Neuronal stem cell (in vitro differentiated cells): ENCODE measurements at regions not wholly inside any gene's neighbourhood (a gene's known extent, or its start where the extent isn't known, plus 50 kb on each side); places are given as distances from the start of the nearest gene placed in this dataset.

Experiments
- DNase-seq: peaks from one replicate; pipeline ENCODE4 v3.0.0-alpha.2; 2013; ENCODE audit warnings: low spot score
- H2AFZ ChIP-seq: one replicate; pipeline ENCODE4 v1.6.1; 2013; ENCODE audit warnings: mild to moderate bottlenecking, low read length, inconsistent platforms
- H2AK5ac ChIP-seq: 2 replicates; pipeline ENCODE4 v1.6.1; 2013; ENCODE audit warnings: low read depth, mild to moderate bottlenecking, inconsistent platforms, low read length, moderate library complexity, mixed read lengths
- H2BK120ac ChIP-seq: 2 replicates; pipeline ENCODE4 v1.6.1; 2013; ENCODE audit warnings: low read depth, mild to moderate bottlenecking, inconsistent platforms, low read length, moderate library complexity, mixed read lengths
- H2BK12ac ChIP-seq: one replicate; pipeline ENCODE4 v1.6.1; 2013; ENCODE audit warnings: low read length, inconsistent platforms
- H2BK15ac ChIP-seq: 2 replicates; pipeline ENCODE4 v1.6.1; 2013; ENCODE audit warnings: mild to moderate bottlenecking, low read length, inconsistent platforms, mixed read lengths
- H2BK5ac ChIP-seq: one replicate; pipeline ENCODE4 v1.6.1; 2013; ENCODE audit warnings: inconsistent platforms, mild to moderate bottlenecking, low read length, moderate library complexity
- H3K14ac ChIP-seq: one replicate; pipeline ENCODE4 v1.6.1; 2013; ENCODE audit warnings: low read length, inconsistent platforms
- H3K18ac ChIP-seq: 2 replicates; pipeline ENCODE4 v1.6.1; 2013; ENCODE audit warnings: low read length, inconsistent platforms
- H3K23ac ChIP-seq: 2 replicates; pipeline ENCODE4 v1.6.1; 2013; ENCODE audit warnings: low read depth, mild to moderate bottlenecking, mixed read lengths, low read length, inconsistent platforms; ENCODE audit not compliant: poor library complexity
- H3K27ac ChIP-seq: replicated peaks from 3 replicates; pipeline ENCODE4 v1.5.1; 2013; ENCODE audit warnings: low read length, inconsistent platforms
- H3K27me3 ChIP-seq, 3 experiments: 2 replicates each; pipeline ENCODE4 v1.6.1; 2013; ENCODE audit warnings: low read length in 3 of 3, mild to moderate bottlenecking in 2 of 3, inconsistent platforms in 1 of 3, low read depth in 1 of 3, mixed read lengths in 1 of 3, moderate library complexity in 1 of 3; ENCODE audit not compliant: control insufficient read depth in 3 of 3, insufficient read depth in 3 of 3
- H3K36me3 ChIP-seq, 2 donors: replicated peaks in 1 of 2; 2 replicates each; pipeline ENCODE4 v1.6.1; 2013; ENCODE audit warnings: low read length in 2 of 2; ENCODE audit not compliant: control insufficient read depth in 2 of 2, insufficient read depth in 2 of 2
- H3K4ac ChIP-seq: 2 replicates; pipeline ENCODE4 v1.6.1; 2013; ENCODE audit warnings: inconsistent platforms, mild to moderate bottlenecking, low read length, moderate library complexity
- H3K4me1 ChIP-seq, 2 donors: 1 replicate in 1 of 2; 2 replicates in 1 of 2; pipeline ENCODE4 v1.6.1; 2013; ENCODE audit warnings: low read length in 2 of 2, low read depth in 1 of 2; ENCODE audit not compliant: control insufficient read depth in 2 of 2, insufficient read depth in 1 of 2
- H3K4me2 ChIP-seq: one replicate; pipeline ENCODE4 v1.6.1; 2013; ENCODE audit warnings: mild to moderate bottlenecking, low read length, inconsistent platforms; ENCODE audit not compliant: insufficient read depth, poor library complexity, severe bottlenecking
- H3K4me3 ChIP-seq, 2 donors: 2 replicates each; pipeline ENCODE4 v1.5.1; 2013; ENCODE audit warnings: low read length in 2 of 2, mild to moderate bottlenecking in 2 of 2, inconsistent platforms in 1 of 2, moderate library complexity in 1 of 2
- H3K79me1 ChIP-seq: one replicate; pipeline ENCODE4 v1.6.1; 2013; ENCODE audit warnings: low read depth, mild to moderate bottlenecking, inconsistent platforms, low read length, moderate library complexity
- H3K9ac ChIP-seq: one replicate; pipeline ENCODE4 v1.6.1; 2013; ENCODE audit warnings: mild to moderate bottlenecking, low read depth, low read length, inconsistent platforms; ENCODE audit not compliant: poor library complexity
- H3K9me3 ChIP-seq, 2 donors: replicated peaks in 1 of 2; 2 replicates each; pipeline versions ENCODE3 to v1.6.1; 2013; ENCODE audit warnings: low read length in 2 of 2, mild to moderate bottlenecking in 2 of 2, inconsistent platforms in 1 of 2, low read depth in 1 of 2, mixed read lengths in 1 of 2, moderate library complexity in 1 of 2; ENCODE audit not compliant: control insufficient read depth in 2 of 2, insufficient read depth in 1 of 2
- H4K8ac ChIP-seq: one replicate; pipeline ENCODE4 v1.6.1; 2013; ENCODE audit warnings: low read depth, mild to moderate bottlenecking, inconsistent platforms, low read length, moderate library complexity
- H4K91ac ChIP-seq: one replicate; pipeline ENCODE4 v1.6.1; 2013; ENCODE audit warnings: low read length, low read depth, mild to moderate bottlenecking, inconsistent platforms; ENCODE audit not compliant: poor library complexity
- WGBS, 2 donors: extraction: QIAGEN DNeasy Blood & Tissue Kit; methylation state at CpG; one replicate each; pipeline ENCODE4 v1.1.7; 2013; ENCODE audit warnings: missing lambda C conversion rate in 2 of 2, mixed read lengths in 1 of 2; ENCODE audit not compliant: insufficient read length in 2 of 2, insufficient replicate concordance in 1 of 2; ENCODE audit errors: extremely low coverage in 2 of 2; 5-methylcytosine and 5-hydroxymethylcytosine counted together

DNA sequence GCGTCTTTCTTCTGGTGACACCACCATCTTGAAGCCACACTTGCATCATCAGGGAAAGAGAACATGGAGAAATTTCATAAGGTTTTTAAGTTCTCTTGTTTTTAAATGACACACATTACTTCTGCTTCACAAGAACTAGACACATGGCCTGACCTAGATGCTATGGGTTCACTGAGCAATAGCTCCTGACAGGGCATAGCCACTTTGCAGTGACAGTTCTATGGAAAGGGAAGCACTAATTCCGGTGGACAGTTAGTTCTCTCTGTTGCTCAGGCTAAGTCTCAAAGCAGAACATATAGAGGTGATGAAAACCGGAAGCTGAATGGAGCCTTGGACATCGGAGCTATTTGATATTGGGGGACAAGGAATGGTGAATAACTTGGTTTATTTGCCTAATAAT, 940.1 kb upstream of the WWC1 start:
- no peaks in the 10 kb centered on the region for H3K9me3 ChIP-seq
- no peak overlapping the region for H3K14ac ChIP-seq
- no peak overlapping the region for H2BK120ac ChIP-seq
- no CpG with 5 or more reads among the region's 4 CpGs for WGBS, 2 donors
- H3K9ac ChIP-seq: no peak overlapping the region
- no peak overlapping the region for H2AK5ac ChIP-seq
- H4K91ac ChIP-seq: no peak overlapping the region
- no peak overlapping the region for H4K8ac ChIP-seq
- no peak overlapping the region for H3K4me2 ChIP-seq
- no peak for DNase-seq
- peak overlapping the region; percentile 6 for H2AFZ ChIP-seq
- H2BK5ac ChIP-seq: no peak overlapping the region
- H3K27me3 ChIP-seq: no peaks in the 10 kb centered on the region
- no peak overlapping the region for H2BK12ac ChIP-seq
- H2BK15ac ChIP-seq: no peak overlapping the region
- H3K4me3 ChIP-seq: no peak overlapping the region
- no peak overlapping the region for H3K4ac ChIP-seq
- H3K18ac ChIP-seq: no peak overlapping the region
- H3K4me1 ChIP-seq: peaks cover 7% of the 10 kb centered on the region in 2 donors
- no peak overlapping the region for H3K27ac ChIP-seq
- no peaks in the 10 kb centered on the region for H3K79me1 ChIP-seq
- H3K36me3 ChIP-seq: no peaks in the 10 kb centered on the region
- no peak overlapping the region for H3K23ac ChIP-seq

DNA sequence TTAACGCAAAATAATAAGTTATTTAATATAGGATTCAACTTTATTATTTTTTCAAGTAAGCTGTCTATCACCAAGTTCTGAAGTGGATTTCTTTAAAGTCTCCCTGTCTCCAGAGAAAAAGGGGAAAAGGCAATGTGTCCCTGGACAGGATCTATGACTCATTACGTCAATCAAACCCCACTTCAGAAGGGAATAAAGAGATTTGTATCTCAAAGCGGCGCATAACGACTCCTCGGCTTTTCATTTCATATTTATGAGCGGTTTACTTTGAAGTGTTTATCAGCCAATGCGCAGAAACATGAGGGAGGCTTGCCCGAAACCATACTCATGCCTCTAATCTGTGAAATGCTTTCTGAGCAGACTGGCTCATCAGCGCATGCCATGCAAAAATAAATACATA, 938.6 kb upstream of the WWC1 start:
- no peaks in the 10 kb centered on the region for H3K79me1 ChIP-seq
- H2AFZ ChIP-seq: peak overlapping the region; percentile 27

DNA sequence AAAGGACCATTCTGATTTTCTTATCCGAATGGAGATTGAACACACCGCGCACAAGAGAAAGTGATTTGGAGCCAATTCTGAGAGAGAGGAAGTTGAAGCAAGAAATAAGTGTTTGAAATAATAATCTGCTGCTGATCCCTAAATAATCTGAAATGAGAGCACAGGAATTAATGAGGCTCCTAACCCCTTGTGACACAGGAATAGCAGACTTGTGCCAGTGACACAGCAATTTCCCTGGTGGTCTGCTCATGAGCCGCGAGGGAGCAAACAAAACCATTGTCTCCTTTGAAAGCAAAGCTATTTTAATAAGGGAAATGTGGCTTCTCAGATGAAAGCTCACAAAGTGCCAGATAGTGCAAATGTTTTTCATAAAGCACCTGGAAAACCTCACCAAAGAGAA, 936.1 kb upstream of the WWC1 start:
- H2AK5ac ChIP-seq: no peak overlapping the region
- no peaks in the 10 kb centered on the region for H3K9me3 ChIP-seq
- H2BK120ac ChIP-seq: no peak overlapping the region
- no peak overlapping the region for H3K4ac ChIP-seq
- no peak overlapping the region for H4K8ac ChIP-seq
- H3K14ac ChIP-seq: no peak overlapping the region
- H3K23ac ChIP-seq: no peak overlapping the region
- no peaks in the 10 kb centered on the region for H3K27me3 ChIP-seq
- H2AFZ ChIP-seq: peak overlapping the region; percentile 51
- H3K36me3 ChIP-seq: no peaks in the 10 kb centered on the region
- no peak overlapping the region for H3K4me3 ChIP-seq
- DNase-seq: peak; percentile 14
- H2BK15ac ChIP-seq: no peak overlapping the region
- no CpG with 5 or more reads among the region's 5 CpGs for WGBS, 2 donors
- no peak overlapping the region for H2BK5ac ChIP-seq
- no peak overlapping the region for H2BK12ac ChIP-seq
- no peaks in the 10 kb centered on the region for H3K79me1 ChIP-seq
- H3K4me2 ChIP-seq: no peak overlapping the region
- H3K27ac ChIP-seq: peak overlapping the region; percentile 52
- no peak overlapping the region for H3K9ac ChIP-seq
- no peak overlapping the region for H4K91ac ChIP-seq
- peaks cover 8 to 13% of the 10 kb centered on the region in 2 donors for H3K4me1 ChIP-seq
- no peak overlapping the region for H3K18ac ChIP-seq

More for the DNA sequence above, 938.6 kb upstream of the WWC1 start:
- Histone ChIP-seq H3K27ac (no peak overlapping the region), H3K23ac (no peak overlapping the region), H3K9me3 (no peaks in the 10 kb centered on the region), H3K4me3 (no peak overlapping the region), H3K14ac (no peak overlapping the region), H3K9ac (no peak overlapping the region), H2BK5ac (no peak overlapping the region), H4K91ac (no peak overlapping the region), H3K18ac (no peak overlapping the region), H3K4ac (no peak overlapping the region), H2BK15ac (no peak overlapping the region), H3K27me3 (no peaks in the 10 kb centered on the region), H4K8ac (no peak overlapping the region), H2BK120ac (no peak overlapping the region), H3K36me3 (no peaks in the 10 kb centered on the region), H2BK12ac (no peak overlapping the region), H3K4me1 (peaks cover 7% of the 10 kb centered on the region in 2 donors), H3K4me2 (no peak overlapping the region), H2AK5ac (no peak overlapping the region)
- no peak for DNase-seq
- no CpG with 5 or more reads among the region's 10 CpGs for WGBS, 2 donors

DNA sequence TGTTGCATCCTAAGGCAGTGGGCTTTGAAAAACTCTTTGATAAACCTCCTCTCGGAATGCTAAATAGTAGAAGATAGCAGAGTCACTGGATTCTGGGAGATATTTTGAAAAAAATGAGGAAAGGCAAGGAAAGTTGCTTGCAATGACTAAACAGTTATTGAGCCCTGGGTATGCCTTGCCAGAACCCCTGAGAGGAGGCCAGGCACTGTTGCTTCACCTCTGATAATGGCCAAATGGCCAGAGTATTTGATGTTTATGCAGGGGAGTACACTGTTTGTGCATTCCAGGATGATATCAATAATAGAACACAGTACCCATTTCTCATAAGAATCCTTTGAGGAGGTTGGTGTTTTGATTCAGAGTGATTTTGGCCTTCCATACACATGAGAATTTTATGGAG, 935.1 kb upstream of the WWC1 start:
- Histone ChIP-seq H3K36me3 (no peaks in the 10 kb centered on the region), H2BK5ac (no peak overlapping the region), H2AK5ac (no peak overlapping the region), H4K91ac (no peak overlapping the region), H3K9me3 (no peaks in the 10 kb centered on the region), H2BK12ac (no peak overlapping the region), H3K27me3 (no peaks in the 10 kb centered on the region), H3K23ac (no peak overlapping the region), H4K8ac (no peak overlapping the region), H2BK120ac (no peak overlapping the region), H3K18ac (no peak overlapping the region), H3K27ac (no peak overlapping the region), H3K9ac (no peak overlapping the region), H3K4me3 (no peak overlapping the region), H3K4me2 (no peak overlapping the region), H3K4me1 (peaks cover 8 to 13% of the 10 kb centered on the region in 2 donors), H2AFZ (no peak overlapping the region), H3K4ac (no peak overlapping the region), H3K14ac (no peak overlapping the region), H2BK15ac (no peak overlapping the region), H3K79me1 (no peaks in the 10 kb centered on the region)
- WGBS, 2 donors: no CpG with 5 or more reads among the region's 1 CpG
- DNase-seq: no peak
